ENCODE measurements at regions not wholly inside any gene's neighbourhood (a gene's known extent, or its start where the extent isn't known, plus 50 kb on each side); places are given as distances from the start of the nearest gene placed in this dataset.

DNA sequence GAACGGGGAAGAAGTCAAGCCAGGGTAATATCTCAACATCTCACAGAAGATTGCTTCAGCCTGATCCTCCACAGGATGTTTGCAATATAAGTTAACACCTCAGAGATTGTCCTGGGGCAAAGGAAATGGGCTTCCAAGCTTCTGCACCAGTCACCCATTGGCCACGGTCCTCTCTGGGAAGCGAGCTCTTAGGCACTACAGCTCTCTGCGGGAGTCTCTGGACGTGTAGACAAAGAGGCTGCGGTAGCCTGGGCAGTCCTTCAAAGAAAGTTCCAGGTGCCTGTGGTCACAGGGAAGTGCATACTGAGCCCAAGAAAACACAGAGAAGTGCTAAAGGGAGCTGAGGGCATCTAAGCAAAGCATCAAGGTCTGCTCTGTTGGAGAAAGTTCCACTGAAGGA lies 805.7 kb downstream of the DIAPH3 start:
- H3K4me3 ChIP-seq (ENCODE audit: low read depth, low read length), result no peak overlapping the region
- no peaks in the 10 kb centered on the region for H3K36me3 ChIP-seq
- H3K27me3 ChIP-seq (ENCODE audit: insufficient read depth, low read depth, severe bottlenecking), result no peaks in the 10 kb centered on the region
- H3K27ac ChIP-seq, result no peak overlapping the region
- H3K9me3 ChIP-seq (ENCODE audit: severe bottlenecking), result no peaks in the 10 kb centered on the region
- no peak for DNase-seq
- TF ChIP-seq, protein P1, sequence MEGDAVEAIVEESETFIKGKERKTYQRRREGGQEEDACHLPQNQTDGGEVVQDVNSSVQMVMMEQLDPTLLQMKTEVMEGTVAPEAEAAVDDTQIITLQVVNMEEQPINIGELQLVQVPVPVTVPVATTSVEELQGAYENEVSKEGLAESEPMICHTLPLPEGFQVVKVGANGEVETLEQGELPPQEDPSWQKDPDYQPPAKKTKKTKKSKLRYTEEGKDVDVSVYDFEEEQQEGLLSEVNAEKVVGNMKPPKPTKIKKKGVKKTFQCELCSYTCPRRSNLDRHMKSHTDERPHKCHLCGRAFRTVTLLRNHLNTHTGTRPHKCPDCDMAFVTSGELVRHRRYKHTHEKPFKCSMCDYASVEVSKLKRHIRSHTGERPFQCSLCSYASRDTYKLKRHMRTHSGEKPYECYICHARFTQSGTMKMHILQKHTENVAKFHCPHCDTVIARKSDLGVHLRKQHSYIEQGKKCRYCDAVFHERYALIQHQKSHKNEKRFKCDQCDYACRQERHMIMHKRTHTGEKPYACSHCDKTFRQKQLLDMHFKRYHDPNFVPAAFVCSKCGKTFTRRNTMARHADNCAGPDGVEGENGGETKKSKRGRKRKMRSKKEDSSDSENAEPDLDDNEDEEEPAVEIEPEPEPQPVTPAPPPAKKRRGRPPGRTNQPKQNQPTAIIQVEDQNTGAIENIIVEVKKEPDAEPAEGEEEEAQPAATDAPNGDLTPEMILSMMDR (IDR thresholded peaks at IDR 0.05; ENCODE audit: low read depth, low read length), result no peak

DNA sequence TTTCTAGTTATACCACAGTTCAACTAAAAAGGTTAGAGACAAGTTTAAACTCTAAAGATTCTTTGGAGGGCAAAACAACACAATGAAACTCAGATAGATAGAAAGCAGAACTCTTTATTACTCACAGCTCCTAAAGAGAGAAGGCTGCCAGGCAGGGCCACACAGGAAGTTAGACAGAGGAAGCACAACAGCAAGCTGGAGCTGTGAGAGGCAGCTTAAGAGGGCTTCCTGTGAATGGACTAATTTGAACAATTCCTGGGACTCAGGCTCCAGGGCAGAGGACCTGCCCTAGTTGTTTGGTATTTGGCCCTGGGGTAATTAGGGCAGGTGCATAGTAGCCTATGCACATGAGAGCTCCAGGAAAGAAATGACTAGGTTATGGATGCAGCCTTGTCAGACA lies 803.6 kb downstream of the DIAPH3 start:
- Histone ChIP-seq H3K36me3 (no peaks in the 10 kb centered on the region), H3K27me3 (ENCODE audit: insufficient read depth, low read depth, severe bottlenecking) (no peaks in the 10 kb centered on the region), H3K27ac (no peak overlapping the region), H3K4me3 (ENCODE audit: low read depth, low read length) (no peak overlapping the region), H3K9me3 (ENCODE audit: severe bottlenecking) (no peaks in the 10 kb centered on the region)
- DNase-seq, result no peak
- TF ChIP-seq, protein P1 (IDR thresholded peaks at IDR 0.05; ENCODE audit: low read depth, low read length), result no peak

DNA sequence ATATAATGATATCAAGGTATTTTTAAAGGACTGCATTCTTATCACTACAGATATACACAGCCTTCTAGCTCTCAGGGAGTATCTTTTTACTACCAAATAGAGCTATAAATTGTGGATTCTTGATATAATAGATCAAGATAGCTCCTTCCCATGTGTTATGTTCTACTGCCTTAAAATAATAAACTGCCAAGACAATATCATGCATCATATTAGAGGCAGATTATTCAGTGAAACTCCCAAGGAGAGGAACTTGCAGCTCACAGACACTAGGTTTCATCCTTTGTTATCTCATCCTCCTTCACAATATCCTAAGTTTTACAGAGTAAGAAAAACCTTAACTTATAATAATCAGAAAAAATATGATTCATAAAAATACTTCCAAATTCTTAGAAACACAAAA lies 802.8 kb downstream of the DIAPH3 start:
- no peaks in the 10 kb centered on the region for H3K27me3 ChIP-seq (ENCODE audit: insufficient read depth, low read depth, severe bottlenecking)
- TF ChIP-seq, protein P1 (IDR thresholded peaks at IDR 0.05; ENCODE audit: low read depth, low read length), result no peak
- no peak overlapping the region for H3K4me3 ChIP-seq (ENCODE audit: low read depth, low read length)
- H3K27ac ChIP-seq, result no peak overlapping the region
- no peaks in the 10 kb centered on the region for H3K36me3 ChIP-seq
- H3K9me3 ChIP-seq (ENCODE audit: severe bottlenecking), result no peaks in the 10 kb centered on the region
- no peak for DNase-seq

DNA sequence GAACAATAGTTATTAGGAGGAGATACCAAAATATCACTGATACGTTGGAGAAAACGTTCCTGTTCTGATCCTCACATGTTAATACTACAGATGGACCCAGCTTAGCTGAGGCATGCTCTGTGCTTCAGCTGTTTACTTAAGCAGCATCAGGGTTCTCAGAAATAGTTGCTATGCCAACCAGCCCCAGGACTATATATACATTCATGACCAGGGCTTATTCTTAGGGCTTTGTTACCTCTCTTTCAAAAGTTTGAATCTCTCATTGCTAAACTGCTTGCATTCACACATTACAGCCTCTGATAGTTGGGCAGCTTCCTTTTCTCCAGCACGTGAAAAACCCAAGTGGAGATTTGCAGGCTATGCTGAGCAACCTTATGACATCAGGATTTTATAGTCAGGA lies 800.4 kb downstream of the DIAPH3 start:
- Histone ChIP-seq H3K27me3 (ENCODE audit: insufficient read depth, low read depth, severe bottlenecking) (no peaks in the 10 kb centered on the region), H3K9me3 (ENCODE audit: severe bottlenecking) (no peaks in the 10 kb centered on the region), H3K27ac (no peak overlapping the region), H3K36me3 (no peaks in the 10 kb centered on the region), H3K4me3 (ENCODE audit: low read depth, low read length) (no peak overlapping the region)
- TF ChIP-seq, protein P1 (IDR thresholded peaks at IDR 0.05; ENCODE audit: low read depth, low read length), result no peak
- DNase-seq, result no peak

DNA sequence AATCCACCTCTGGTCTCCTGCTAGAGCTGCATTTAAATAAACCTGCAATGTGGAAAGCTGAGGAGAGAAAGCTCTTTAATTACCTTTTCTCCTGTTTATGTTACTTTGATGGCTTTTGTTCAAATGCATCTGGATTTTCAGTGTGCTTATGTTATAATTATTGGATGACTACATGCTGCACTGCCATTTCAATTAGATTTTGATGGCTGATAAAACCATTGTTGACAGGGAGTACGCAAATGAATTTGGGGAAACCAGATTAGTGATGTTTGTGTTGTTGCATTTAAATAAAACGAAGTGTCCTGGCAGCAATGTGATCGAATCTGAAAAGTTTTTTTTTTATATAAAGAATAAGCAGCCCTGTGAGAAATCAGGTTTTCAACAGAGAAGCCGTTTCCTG lies 799.8 kb downstream of the DIAPH3 start:
- no peak for DNase-seq
- Histone ChIP-seq H3K27me3 (ENCODE audit: insufficient read depth, low read depth, severe bottlenecking) (no peaks in the 10 kb centered on the region), H3K9me3 (ENCODE audit: severe bottlenecking) (no peaks in the 10 kb centered on the region), H3K27ac (no peak overlapping the region), H3K4me3 (ENCODE audit: low read depth, low read length) (no peak overlapping the region), H3K36me3 (no peaks in the 10 kb centered on the region)
- TF ChIP-seq, protein P1 (IDR thresholded peaks at IDR 0.05; ENCODE audit: low read depth, low read length), result no peak

DNA sequence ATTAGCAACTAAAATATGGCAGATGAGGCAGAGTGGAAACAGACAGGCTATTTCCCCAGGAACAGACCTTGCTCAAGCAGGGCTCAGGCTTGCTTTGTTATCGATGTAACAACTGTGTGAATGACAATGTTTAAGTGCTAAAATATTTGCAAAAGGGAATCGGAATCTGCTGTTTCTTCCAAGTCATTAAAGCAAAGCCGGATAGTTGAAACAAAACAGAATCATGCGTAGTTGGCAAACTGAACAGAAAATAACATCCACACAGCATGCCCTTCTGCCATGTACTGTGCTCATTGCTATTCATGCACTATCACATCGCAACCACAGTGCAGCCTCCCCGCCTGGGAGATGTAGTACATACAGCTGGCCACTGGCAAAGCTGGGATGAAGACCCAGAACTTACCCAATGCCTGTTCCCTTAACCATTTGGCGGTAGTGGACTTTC lies 799.1 kb downstream of the DIAPH3 start:
- no peaks in the 10 kb centered on the region for H3K9me3 ChIP-seq (ENCODE audit: severe bottlenecking)
- DNase-seq, result no peak
- H3K27ac ChIP-seq, result no peak overlapping the region
- TF ChIP-seq, protein P1 (IDR thresholded peaks at IDR 0.05; ENCODE audit: low read depth, low read length), result no peak
- H3K27me3 ChIP-seq (ENCODE audit: insufficient read depth, low read depth, severe bottlenecking), result no peaks in the 10 kb centered on the region
- H3K4me3 ChIP-seq (ENCODE audit: low read depth, low read length), result no peak overlapping the region
- no peaks in the 10 kb centered on the region for H3K36me3 ChIP-seq

Data from WERI-Rb-1 (cell line).